ENCODE measurements at regions not wholly inside any gene's neighbourhood (a gene's known extent, or its start where the extent isn't known, plus 50 kb on each side); places are given as distances from the start of the nearest gene placed in this dataset.

DNA sequence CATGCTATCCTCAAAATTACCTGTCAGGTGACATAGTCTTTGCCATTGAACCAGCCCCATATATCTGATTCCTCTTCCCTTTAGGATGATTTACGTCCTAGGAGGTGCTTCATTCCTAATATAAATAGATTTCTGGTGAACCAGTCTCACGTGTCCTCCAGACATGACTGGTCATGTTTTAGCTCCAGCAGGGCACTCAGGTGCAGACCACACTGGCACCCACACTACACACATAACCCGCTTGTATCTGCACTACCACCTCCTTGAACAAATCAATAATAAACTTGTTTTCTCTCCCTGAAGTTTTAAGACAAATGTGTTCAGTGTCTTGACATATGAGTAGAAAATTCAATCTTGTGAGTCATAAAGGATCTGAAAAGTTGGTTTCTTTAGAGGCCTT lies 155.5 kb downstream of the GOLIM4 start:
- no peaks in the 10 kb centered on the region for H4K20me1 ChIP-seq (ENCODE audit: insufficient read depth, low read length)
- no peaks in the 10 kb centered on the region for H3K36me3 ChIP-seq (replicated peaks; ENCODE audit: low read depth, low read length)
- H3K79me2 ChIP-seq (ENCODE audit: low read length) = no peaks in the 10 kb centered on the region
- no peak overlapping the region for H3K9ac ChIP-seq (ENCODE audit: low read length)
- H3K4me1 ChIP-seq (ENCODE audit: low read length) = no peaks in the 10 kb centered on the region
- TF ChIP-seq EZH2phosphoT487 (IDR thresholded peaks at IDR 0.05; ENCODE audit: low read depth) (no peak), CTCF (IDR thresholded peaks at IDR 0.05; ENCODE audit: low read depth, low read length) (no peak)
- H3K9me3 ChIP-seq (ENCODE audit: insufficient read depth, low read length) = no peaks in the 10 kb centered on the region
- no peak overlapping the region for H3K4me2 ChIP-seq (ENCODE audit: low read length)
- no peaks in the 10 kb centered on the region for H3K27me3 ChIP-seq (ENCODE audit: low read depth, low read length)
- no peak overlapping the region for H2AFZ ChIP-seq (ENCODE audit: low read depth, low read length)
- no peak overlapping the region for H3K4me3 ChIP-seq (ENCODE audit: low read length)
- no peak overlapping the region for H3K27ac ChIP-seq (ENCODE audit: low read length)

DNA sequence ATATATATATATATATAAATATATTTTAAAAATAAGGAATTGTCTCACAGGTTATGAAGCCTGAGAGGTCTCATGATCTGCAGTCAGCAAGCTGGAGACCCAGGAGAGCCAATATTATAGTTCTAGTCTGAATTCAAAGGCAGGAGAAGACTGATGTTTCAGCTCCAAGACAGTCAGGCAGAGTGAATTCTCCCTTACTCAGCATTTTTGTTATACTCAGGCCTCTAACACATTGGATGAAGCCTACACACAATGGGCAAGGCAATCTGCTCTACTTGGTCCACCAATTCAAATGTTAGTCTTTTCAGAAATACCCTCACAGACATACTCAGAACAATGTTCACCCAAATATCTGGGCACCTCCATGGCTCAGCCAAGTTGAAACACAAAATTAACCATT lies 157.2 kb downstream of the GOLIM4 start:
- H3K27me3 ChIP-seq (ENCODE audit: low read depth, low read length) = no peaks in the 10 kb centered on the region
- no peaks in the 10 kb centered on the region for H3K36me3 ChIP-seq (replicated peaks; ENCODE audit: low read depth, low read length)
- TF ChIP-seq CTCF (IDR thresholded peaks at IDR 0.05; ENCODE audit: low read depth, low read length) (no peak), EZH2phosphoT487 (IDR thresholded peaks at IDR 0.05; ENCODE audit: low read depth) (no peak)
- no peaks in the 10 kb centered on the region for H3K79me2 ChIP-seq (ENCODE audit: low read length)
- no peaks in the 10 kb centered on the region for H4K20me1 ChIP-seq (ENCODE audit: insufficient read depth, low read length)
- no peak overlapping the region for H3K9ac ChIP-seq (ENCODE audit: low read length)
- no peak overlapping the region for H3K27ac ChIP-seq (ENCODE audit: low read length)
- H3K9me3 ChIP-seq (ENCODE audit: insufficient read depth, low read length) = no peaks in the 10 kb centered on the region
- H3K4me1 ChIP-seq (ENCODE audit: low read length) = no peaks in the 10 kb centered on the region
- no peak overlapping the region for H3K4me2 ChIP-seq (ENCODE audit: low read length)
- H2AFZ ChIP-seq (ENCODE audit: low read depth, low read length) = no peak overlapping the region
- H3K4me3 ChIP-seq (ENCODE audit: low read length) = no peak overlapping the region

DNA sequence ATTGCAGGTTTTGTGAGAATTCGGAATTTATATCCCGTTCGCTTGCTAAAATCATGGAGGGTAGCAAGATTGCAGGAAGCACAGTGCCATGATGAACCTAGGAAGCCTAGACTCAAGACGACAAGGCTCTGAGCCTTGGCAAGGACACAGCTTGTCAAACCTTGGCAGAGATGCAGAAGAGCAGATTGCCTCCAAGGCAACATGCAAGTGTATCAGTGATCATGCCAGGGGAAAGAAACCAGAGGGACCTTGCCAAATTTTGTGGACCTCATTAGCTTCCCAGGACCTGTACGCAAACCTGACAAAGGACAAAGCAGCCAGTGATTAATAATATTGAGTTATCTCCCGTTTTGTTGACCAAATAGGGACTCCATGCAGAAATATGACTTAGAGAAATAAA lies 159.7 kb downstream of the GOLIM4 start:
- Histone ChIP-seq H3K4me2 (ENCODE audit: low read length) (no peak overlapping the region), H3K27me3 (ENCODE audit: low read depth, low read length) (no peaks in the 10 kb centered on the region), H3K4me1 (ENCODE audit: low read length) (no peaks in the 10 kb centered on the region), H3K4me3 (ENCODE audit: low read length) (no peak overlapping the region), H3K36me3 (replicated peaks; ENCODE audit: low read depth, low read length) (no peaks in the 10 kb centered on the region), H2AFZ (ENCODE audit: low read depth, low read length) (no peak overlapping the region), H3K9me3 (ENCODE audit: insufficient read depth, low read length) (no peaks in the 10 kb centered on the region), H3K27ac (ENCODE audit: low read length) (no peak overlapping the region), H3K79me2 (ENCODE audit: low read length) (no peaks in the 10 kb centered on the region), H3K9ac (ENCODE audit: low read length) (no peak overlapping the region), H4K20me1 (ENCODE audit: insufficient read depth, low read length) (no peaks in the 10 kb centered on the region)
- TF ChIP-seq CTCF (IDR thresholded peaks at IDR 0.05; ENCODE audit: low read depth, low read length) (no peak), EZH2phosphoT487 (IDR thresholded peaks at IDR 0.05; ENCODE audit: low read depth) (no peak)

DNA sequence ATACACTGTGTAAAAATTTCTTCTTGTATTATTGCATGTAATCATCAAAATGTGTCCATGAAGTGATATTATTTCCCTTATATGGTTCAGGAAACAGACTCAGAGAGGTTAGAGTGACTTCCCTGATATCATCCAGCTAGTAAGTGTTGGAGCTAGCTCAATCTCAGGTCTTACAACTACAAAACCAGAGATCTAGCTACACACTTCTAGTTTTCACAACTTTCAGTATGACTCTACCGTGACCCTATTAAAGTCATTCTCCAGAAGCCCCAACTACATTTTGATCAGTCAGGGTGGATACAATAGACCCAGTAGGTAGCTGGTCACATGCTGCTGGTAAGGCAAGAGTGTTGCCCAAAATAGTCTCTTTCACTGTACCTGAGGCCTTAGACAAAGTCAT lies 165.3 kb downstream of the GOLIM4 start:
- no peak for TF ChIP-seq CTCF (IDR thresholded peaks at IDR 0.05; ENCODE audit: low read depth, low read length)
- no peak for TF ChIP-seq EZH2phosphoT487 (IDR thresholded peaks at IDR 0.05; ENCODE audit: low read depth)
- Histone ChIP-seq H3K27me3 (ENCODE audit: low read depth, low read length) (no peaks in the 10 kb centered on the region), H4K20me1 (ENCODE audit: insufficient read depth, low read length) (no peaks in the 10 kb centered on the region), H3K9ac (ENCODE audit: low read length) (no peak overlapping the region), H3K79me2 (ENCODE audit: low read length) (no peaks in the 10 kb centered on the region), H3K4me3 (ENCODE audit: low read length) (no peak overlapping the region), H2AFZ (ENCODE audit: low read depth, low read length) (no peak overlapping the region), H3K36me3 (replicated peaks; ENCODE audit: low read depth, low read length) (no peaks in the 10 kb centered on the region), H3K27ac (ENCODE audit: low read length) (no peak overlapping the region), H3K9me3 (ENCODE audit: insufficient read depth, low read length) (no peaks in the 10 kb centered on the region), H3K4me2 (ENCODE audit: low read length) (no peak overlapping the region), H3K4me1 (ENCODE audit: low read length) (peaks cover 14% of the 10 kb centered on the region)
